Central memory CD8-positive, alpha-beta T cell (primary cell): ENCODE measurements at regions not wholly inside any gene's neighbourhood (a gene's known extent, or its start where the extent isn't known, plus 50 kb on each side); places are given as distances from the start of the nearest gene placed in this dataset.

ENCODE experiments used
- ATAC-seq: fragments of 150-1000 bp; cut with Tn5 transposase; replicated peaks from 2 replicates; pipeline ENCODE4 v1.10.0; 2022; ENCODE audit warnings: mild to moderate bottlenecking, moderate FRiP score, moderate number of reproducible peaks; ENCODE audit not compliant: poor library complexity, severe bottlenecking; ENCODE audit errors: extremely low read depth
- DNase-seq, 2 donors: peaks; one replicate each; pipeline ENCODE4 v3.0.0; 2021; ENCODE audit warnings: low spot score in 2 of 2
- H3K27ac Mint-ChIP-seq: one replicate; pipeline ENCODE4 v1.8.0; 2022; ENCODE audit warnings: low read depth, mild to moderate bottlenecking, moderate library complexity, mixed read lengths
- H3K27me3 Mint-ChIP-seq: one replicate; pipeline ENCODE4 v1.8.0; 2022; ENCODE audit warnings: mixed read lengths
- H3K36me3 Mint-ChIP-seq: one replicate; pipeline ENCODE4 v1.8.0; 2022; ENCODE audit warnings: mild to moderate bottlenecking, moderate library complexity, mixed read lengths; ENCODE audit not compliant: insufficient read depth
- H3K4me1 Mint-ChIP-seq: one replicate; pipeline ENCODE4 v1.8.0; 2022; ENCODE audit warnings: mixed read lengths
- H3K4me3 Mint-ChIP-seq: one replicate; pipeline ENCODE4 v1.8.0; 2022; ENCODE audit warnings: mild to moderate bottlenecking, moderate library complexity, mixed read lengths
- H3K9me3 Mint-ChIP-seq: one replicate; pipeline ENCODE4 v1.8.0; 2022; ENCODE audit warnings: mixed read lengths

- DNase-seq (no peak), ATAC-seq (no peak)
- no peaks in the 10 kb centered on the region for H3K4me1 Mint-ChIP-seq
- no peaks in the 10 kb centered on the region for H3K36me3 Mint-ChIP-seq
- H3K27ac Mint-ChIP-seq = no peak overlapping the region
- H3K9me3 Mint-ChIP-seq = peaks cover 12% of the 10 kb centered on the region
- H3K4me3 Mint-ChIP-seq = no peak overlapping the region
- no peaks in the 10 kb centered on the region for H3K27me3 Mint-ChIP-seq
Measured at GRCh38 chr18:44033144-44033701, 647.5 kb upstream of the SETBP1 start.

GRCh38 chr18:44035554-44035953 is 645.1 kb upstream of the SETBP1 start:
- Mint-ChIP-seq H3K4me3 (no peak overlapping the region), H3K27ac (no peak overlapping the region), H3K9me3 (peaks cover 5% of the 10 kb centered on the region), H3K36me3 (no peaks in the 10 kb centered on the region), H3K27me3 (no peaks in the 10 kb centered on the region), H3K4me1 (no peaks in the 10 kb centered on the region)
- DNase-seq (no peak), ATAC-seq (no peak)

GRCh38 chr18:44036501-44036900 is 644.2 kb upstream of the SETBP1 start:
- Mint-ChIP-seq H3K4me1 (no peaks in the 10 kb centered on the region), H3K27me3 (no peaks in the 10 kb centered on the region), H3K36me3 (no peaks in the 10 kb centered on the region), H3K4me3 (no peak overlapping the region), H3K9me3 (peaks cover 7% of the 10 kb centered on the region), H3K27ac (no peak overlapping the region)
- no peak for DNase-seq
- no peak for ATAC-seq

DNA sequence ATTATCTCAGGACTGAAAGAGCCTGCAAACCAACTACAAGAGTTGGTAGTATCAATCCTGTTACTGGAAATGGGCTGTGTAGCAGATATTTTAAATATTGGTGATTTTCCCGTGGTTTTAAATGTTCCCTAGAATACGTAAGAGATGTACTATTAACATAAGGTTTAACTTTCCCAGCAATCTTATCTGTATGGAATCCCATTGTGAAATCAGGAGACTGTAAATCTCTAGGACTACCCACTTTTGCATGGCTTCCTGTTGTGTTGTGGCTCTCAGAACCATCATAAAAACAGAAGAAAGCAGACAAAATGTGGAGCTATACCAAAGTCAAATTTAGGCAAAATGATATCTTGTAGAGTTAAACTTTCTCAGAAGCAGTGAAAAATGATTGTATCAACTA is 641.5 kb upstream of the SETBP1 start:
- no peak overlapping the region for H3K4me3 Mint-ChIP-seq
- H3K4me1 Mint-ChIP-seq = no peaks in the 10 kb centered on the region
- H3K36me3 Mint-ChIP-seq = no peaks in the 10 kb centered on the region
- no peak overlapping the region for H3K27ac Mint-ChIP-seq
- ATAC-seq (no peak), DNase-seq (no peak)
- H3K9me3 Mint-ChIP-seq = peaks cover 6% of the 10 kb centered on the region
- H3K27me3 Mint-ChIP-seq = no peaks in the 10 kb centered on the region

GRCh38 chr18:44039826-44040225 is 640.9 kb upstream of the SETBP1 start:
- no peak overlapping the region for H3K4me3 Mint-ChIP-seq
- no peaks in the 10 kb centered on the region for H3K36me3 Mint-ChIP-seq
- ATAC-seq (no peak), DNase-seq (no peak)
- H3K9me3 Mint-ChIP-seq = peaks cover 6% of the 10 kb centered on the region
- no peak overlapping the region for H3K27ac Mint-ChIP-seq
- no peaks in the 10 kb centered on the region for H3K4me1 Mint-ChIP-seq
- H3K27me3 Mint-ChIP-seq = no peaks in the 10 kb centered on the region

DNA sequence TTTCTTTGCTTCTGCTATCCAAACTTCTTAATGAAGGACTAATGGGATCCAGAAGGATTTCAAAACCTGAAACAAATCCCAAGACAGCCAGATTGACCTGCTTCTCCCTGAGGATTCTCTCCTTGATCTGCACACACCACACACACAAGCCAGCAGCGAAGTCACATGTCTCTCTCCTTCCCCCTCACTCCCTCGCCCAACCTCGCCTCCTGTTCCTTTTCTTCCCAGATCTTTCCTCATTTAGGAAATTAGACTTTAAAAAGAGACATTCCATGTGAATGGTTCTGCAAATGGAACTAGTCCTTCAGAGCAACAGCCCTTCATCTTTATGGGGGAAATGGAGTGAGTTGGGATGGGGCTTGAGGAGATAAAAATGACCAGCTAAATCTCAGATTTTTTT is 639.1 kb upstream of the SETBP1 start:
- Mint-ChIP-seq H3K27me3 (no peaks in the 10 kb centered on the region), H3K4me3 (no peak overlapping the region), H3K9me3 (peaks cover 6% of the 10 kb centered on the region), H3K36me3 (no peaks in the 10 kb centered on the region), H3K4me1 (no peaks in the 10 kb centered on the region), H3K27ac (no peak overlapping the region)
- DNase-seq = no peak
- no peak for ATAC-seq

DNA sequence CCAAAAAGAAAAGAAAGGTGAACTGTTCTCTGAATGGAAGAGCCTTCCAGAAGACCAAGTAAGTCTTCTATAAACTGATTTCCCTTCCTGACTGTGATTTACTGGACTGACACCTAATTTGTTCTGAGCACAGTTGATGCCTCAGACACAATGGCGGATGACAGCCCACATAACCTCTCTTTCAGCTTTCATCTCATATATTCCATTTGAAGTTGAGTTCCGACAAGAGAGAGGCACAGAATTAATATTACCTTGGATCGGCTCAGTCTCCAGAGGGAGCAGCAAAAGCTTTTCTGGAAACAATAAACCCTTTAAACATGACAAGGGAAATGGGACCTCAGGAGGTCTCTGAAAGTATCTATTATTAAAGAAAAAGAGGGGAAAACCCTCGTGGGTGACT is 638.7 kb upstream of the SETBP1 start:
- Mint-ChIP-seq H3K36me3 (no peaks in the 10 kb centered on the region), H3K27ac (no peak overlapping the region), H3K9me3 (peaks cover 6% of the 10 kb centered on the region), H3K27me3 (no peaks in the 10 kb centered on the region), H3K4me3 (no peak overlapping the region), H3K4me1 (no peaks in the 10 kb centered on the region)
- DNase-seq (no peak), ATAC-seq (no peak)

DNA sequence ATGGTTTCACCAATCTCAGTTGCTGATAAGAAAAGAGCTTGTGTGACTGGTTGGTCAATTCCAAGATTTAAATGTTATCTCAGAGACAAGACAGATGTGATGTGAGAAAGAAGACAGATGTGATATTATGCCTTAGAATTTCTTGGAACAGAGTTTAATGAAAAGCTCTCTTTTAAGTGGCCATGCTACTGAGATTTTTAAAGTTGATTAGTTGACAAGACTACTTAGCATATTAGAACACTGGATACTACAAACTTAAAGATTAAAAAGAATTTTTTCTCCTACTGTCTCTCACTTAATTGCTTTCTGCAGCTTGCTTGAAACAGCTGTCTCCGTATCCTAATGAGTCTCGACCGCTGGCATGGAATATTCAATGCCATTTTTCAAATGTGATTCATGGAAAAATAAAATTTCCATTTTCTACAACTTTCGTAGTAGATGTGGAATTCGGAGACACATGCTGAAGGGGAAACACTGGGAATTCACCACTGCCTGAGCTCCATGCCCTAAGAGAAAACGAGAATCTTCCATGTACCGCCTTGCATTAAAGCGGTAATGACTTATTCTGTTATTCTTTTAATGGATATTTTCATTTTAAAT is 634.2 kb upstream of the SETBP1 start:
- Mint-ChIP-seq H3K9me3 (peaks cover 4% of the 10 kb centered on the region), H3K36me3 (no peaks in the 10 kb centered on the region), H3K27me3 (no peaks in the 10 kb centered on the region), H3K4me3 (no peak overlapping the region), H3K4me1 (no peaks in the 10 kb centered on the region), H3K27ac (no peak overlapping the region)
- no peak for ATAC-seq
- DNase-seq = no peak

GRCh38 chr18:44047585-44047984 is 633.1 kb upstream of the SETBP1 start:
- no peaks in the 10 kb centered on the region for H3K27me3 Mint-ChIP-seq
- no peaks in the 10 kb centered on the region for H3K9me3 Mint-ChIP-seq
- H3K4me1 Mint-ChIP-seq = no peaks in the 10 kb centered on the region
- no peak overlapping the region for H3K27ac Mint-ChIP-seq
- ATAC-seq = no peak
- no peaks in the 10 kb centered on the region for H3K36me3 Mint-ChIP-seq
- no peak overlapping the region for H3K4me3 Mint-ChIP-seq
- no peak for DNase-seq

- Mint-ChIP-seq H3K27ac (no peak overlapping the region), H3K4me1 (no peaks in the 10 kb centered on the region), H3K4me3 (no peak overlapping the region)
Measured at GRCh38 chr18:44048435-44048834, 632.3 kb upstream of the SETBP1 start.

GRCh38 chr18:44048846-44049245 is 631.8 kb upstream of the SETBP1 start:
- Mint-ChIP-seq H3K27ac (no peak overlapping the region), H3K9me3 (no peaks in the 10 kb centered on the region), H3K4me1 (no peaks in the 10 kb centered on the region), H3K36me3 (no peaks in the 10 kb centered on the region), H3K4me3 (no peak overlapping the region), H3K27me3 (no peaks in the 10 kb centered on the region)
- DNase-seq (no peak), ATAC-seq (no peak)

More at GRCh38 chr18:44048435-44048834, 632.3 kb upstream of the SETBP1 start:
- H3K36me3 Mint-ChIP-seq = no peaks in the 10 kb centered on the region
- DNase-seq = no peak
- ATAC-seq = no peak
- H3K27me3 Mint-ChIP-seq = no peaks in the 10 kb centered on the region
- no peaks in the 10 kb centered on the region for H3K9me3 Mint-ChIP-seq

DNA sequence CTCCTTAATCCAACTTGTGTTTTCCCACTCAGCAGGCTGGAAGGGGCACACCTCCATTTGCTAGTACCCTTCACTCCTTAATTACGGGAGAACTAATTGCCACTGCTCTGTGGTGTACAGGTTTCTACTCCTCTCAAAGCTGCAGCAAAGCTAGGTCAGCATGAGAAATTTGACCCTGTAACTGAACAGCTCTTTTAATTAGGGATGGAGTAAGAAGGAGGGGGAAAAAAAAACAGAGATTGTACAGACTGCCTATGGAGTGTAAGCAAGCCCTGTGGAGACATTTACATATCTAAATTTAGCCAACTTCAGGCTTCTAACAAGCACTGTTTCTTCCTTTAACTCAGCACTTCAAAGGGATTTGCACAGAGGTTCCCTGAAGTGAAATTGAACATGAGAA is 629.7 kb upstream of the SETBP1 start:
- DNase-seq (no peak), ATAC-seq (no peak)
- no peaks in the 10 kb centered on the region for H3K9me3 Mint-ChIP-seq
- H3K4me3 Mint-ChIP-seq = no peak overlapping the region
- H3K4me1 Mint-ChIP-seq = no peaks in the 10 kb centered on the region
- no peaks in the 10 kb centered on the region for H3K36me3 Mint-ChIP-seq
- no peaks in the 10 kb centered on the region for H3K27me3 Mint-ChIP-seq
- H3K27ac Mint-ChIP-seq = no peak overlapping the region

- ATAC-seq (no peak), DNase-seq (no peak)
- no peak overlapping the region for H3K27ac Mint-ChIP-seq
- no peaks in the 10 kb centered on the region for H3K36me3 Mint-ChIP-seq
- no peaks in the 10 kb centered on the region for H3K27me3 Mint-ChIP-seq
- H3K4me1 Mint-ChIP-seq = no peaks in the 10 kb centered on the region
- no peak overlapping the region for H3K4me3 Mint-ChIP-seq
- peaks cover 5% of the 10 kb centered on the region for H3K9me3 Mint-ChIP-seq
Measured at GRCh38 chr18:44054514-44054913, 626.2 kb upstream of the SETBP1 start.
